GM18907 (cell line): ENCODE measurements at regions not wholly inside any gene's neighbourhood (a gene's known extent, or its start where the extent isn't known, plus 50 kb on each side); places are given as distances from the start of the nearest gene placed in this dataset.

Source experiments
- ATAC-seq: cut with Tn5 transposase; IDR thresholded peaks from one replicate; pipeline ENCODE4 v1.9.1; 2021; ENCODE audit warnings: mild to moderate bottlenecking, moderate library complexity; ENCODE audit not compliant: unreplicated experiment

DNA sequence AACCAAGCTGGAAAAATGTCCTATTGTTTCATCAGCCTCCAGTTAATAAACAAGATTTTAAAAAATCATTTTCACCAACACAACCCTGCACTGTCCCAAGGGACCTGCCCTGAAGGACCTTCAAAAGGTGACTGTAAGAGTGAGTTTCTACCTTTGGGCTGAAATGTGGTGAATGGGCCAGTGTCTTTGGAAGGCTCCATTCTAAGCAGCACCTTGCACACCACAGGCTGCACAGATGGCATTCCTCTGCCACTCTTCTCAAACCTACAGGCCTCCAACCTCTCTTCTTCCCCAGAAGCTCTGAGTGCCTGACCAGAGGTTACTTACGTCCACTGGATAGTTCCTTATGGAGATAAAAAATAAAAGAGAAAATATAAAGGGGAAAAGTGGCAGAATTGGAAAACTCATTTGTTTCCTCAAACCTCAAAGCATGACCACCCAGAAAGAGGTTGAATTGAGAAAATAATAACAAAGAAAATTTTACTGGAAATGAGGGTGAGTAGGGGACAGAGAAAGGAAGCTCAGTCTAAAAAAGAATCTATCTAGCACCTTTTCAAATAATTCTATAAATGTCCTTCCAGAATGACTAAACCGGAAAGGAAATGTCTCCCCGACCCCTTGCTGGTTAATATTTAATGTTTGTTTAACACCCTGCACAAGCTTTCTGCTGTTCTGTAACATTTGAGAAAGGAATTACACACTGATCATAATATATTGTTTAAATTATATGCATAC lies 175.7 kb downstream of the METTL4 start:
- peak; percentile 93 for ATAC-seq

DNA sequence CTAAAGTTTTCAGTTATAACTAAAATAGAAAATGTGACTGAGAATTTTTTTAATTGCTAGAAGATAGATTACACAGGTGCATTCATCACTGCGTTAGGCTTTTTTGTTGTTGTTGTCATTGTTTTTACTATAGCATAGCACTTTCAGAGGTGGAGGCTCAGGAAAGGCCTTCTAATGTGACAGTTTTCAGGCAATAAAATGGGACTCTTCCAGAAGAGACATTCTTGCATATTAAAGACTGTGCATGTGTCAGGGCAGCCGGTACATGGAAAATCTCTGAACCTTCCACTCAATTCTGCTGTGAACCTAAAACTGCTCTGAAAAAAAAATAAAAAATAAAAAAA lies 175.2 kb downstream of the METTL4 start:
- ATAC-seq = peak; percentile 51

DNA sequence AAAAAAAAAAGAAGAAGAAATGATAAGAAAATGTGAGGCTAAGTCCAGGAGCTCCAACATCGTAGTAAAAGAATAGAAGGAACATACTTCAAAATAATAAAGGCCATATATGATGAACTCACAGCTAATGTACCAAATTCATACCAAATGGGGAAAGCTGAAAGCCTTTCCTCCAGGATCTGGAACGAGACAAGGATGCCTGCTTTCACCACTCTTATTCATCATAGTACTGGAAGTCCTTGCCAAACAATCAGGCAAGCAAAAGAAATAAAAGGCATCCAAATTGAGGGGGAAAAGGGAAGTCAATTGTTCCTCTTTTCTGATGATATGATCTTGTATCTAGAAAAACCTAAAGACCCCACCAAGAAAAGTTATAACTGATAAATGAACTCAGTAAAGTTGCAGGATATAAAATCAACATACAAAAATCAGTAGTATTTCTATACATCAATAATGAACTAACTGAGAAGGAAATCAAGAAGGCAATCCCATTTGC lies 170.6 kb downstream of the METTL4 start:
- no peak for ATAC-seq

DNA sequence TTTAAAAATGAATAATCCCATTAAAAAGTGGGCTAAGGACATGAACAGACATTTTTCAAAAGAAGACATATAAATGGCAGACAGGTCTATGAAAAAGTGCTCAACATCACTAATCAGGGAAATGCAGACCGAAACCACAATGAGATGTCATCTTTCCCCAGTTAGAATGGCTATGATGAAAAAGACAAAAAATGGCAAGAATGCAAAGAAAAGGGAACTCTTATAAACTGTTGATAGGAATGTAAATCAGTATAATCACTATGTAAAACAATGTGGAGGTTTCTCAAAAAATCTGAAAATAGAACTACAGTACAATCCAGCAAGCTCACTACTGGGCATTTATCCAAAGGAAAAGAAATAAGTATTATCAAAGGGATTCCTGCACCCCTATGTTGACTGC lies 169.2 kb downstream of the METTL4 start:
- ATAC-seq = no peak

DNA sequence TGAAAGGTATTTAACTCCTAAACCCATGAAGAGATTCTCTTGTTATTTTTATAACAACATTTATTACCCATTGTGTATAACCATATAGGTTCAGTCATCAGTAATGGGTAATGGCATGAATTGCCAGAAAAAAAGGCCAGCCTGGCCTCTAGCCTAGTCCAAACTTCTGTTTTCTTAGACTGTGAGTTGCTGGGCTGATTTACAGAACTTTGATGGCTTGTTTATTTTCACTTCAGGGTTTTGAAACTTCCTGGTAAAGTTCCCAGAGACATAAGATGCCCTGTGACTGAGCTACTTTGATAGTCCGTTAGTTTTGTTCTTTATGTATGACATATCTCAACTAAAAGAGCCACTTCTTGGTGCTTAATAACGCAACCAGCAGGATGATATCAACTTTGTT lies 164.8 kb downstream of the METTL4 start:
- no peak for ATAC-seq

DNA sequence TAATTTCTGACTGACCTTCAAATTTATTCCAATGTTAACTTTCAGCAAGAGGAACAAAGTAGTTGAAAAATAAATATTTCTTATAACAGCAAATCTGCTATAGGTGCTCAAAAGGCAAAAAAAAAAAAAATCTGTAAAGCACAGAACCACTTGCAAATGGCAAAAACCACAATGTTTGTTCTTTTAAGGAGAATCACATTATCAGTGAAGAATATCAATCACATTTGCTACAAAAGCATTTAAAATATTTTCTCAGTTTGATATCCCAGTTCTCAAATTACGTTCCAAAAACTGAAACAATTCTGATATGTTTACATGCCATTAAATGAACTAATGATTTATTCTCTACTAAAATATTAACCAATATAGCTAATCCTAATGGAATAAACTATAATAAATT lies 163.3 kb downstream of the METTL4 start:
- no peak for ATAC-seq

DNA sequence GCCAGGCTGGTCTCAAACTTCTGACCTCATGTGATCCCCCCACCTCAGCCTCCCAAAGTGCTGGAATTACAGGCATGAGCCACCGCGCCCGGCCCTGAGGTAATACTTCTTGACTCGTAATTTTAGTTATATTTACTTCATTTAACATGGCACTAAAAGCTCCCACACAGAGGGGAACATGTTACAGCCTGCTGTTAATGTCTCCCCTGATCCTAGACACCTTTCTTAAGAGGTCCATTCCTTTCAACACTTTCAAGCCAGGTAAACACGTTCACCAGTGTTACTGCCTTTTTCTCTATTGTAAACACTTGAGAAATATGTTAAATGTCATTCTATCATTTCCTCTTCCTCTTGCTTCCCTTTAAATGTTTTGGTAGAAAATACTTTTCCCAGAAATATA lies 161.4 kb downstream of the METTL4 start:
- no peak for ATAC-seq

DNA sequence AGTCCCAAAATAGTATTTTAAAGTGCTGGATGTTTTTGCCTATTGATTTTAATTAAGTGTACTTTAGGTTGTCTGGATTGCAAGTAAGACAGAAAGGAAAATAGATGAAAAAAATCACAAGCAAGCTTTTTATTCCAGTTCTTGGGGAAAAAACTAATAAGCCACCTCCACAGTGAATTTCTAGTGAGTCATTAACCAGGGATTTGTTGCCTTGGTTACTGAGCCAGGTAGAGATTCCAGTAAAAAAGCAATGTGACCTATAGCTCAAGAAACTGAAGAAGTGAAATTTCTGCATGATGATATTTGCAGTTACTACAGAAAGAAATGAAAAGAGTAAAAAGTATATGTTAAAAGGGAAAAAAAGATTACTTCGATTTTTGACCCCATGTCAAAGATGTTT lies 160.6 kb downstream of the METTL4 start:
- ATAC-seq = no peak

DNA sequence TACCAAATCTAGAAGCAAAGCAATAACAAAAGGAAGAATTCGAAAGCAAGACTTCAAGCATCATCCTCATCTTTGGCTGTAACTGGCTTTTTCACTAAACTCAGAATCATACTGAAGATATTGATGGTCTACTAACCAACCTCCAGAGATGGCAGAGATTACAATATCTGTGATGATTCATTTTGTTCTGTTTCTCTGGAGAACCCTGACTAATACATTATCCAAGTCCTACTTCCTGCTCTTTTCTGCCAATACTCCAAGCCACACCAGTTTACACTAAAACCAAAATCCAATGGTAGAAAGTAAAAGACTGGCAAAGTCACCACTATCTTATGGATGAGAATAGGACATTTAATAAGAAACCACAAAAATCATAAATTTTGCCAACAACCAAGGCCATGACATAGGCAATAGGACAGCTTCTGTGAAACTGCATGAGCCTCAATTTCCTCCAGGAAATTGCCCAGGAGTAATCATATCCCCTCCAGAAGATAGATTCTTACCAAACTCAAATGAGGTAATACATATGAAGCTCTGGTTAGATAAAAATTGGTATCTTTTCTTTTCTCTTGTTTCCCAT lies 159.8 kb downstream of the METTL4 start:
- no peak for ATAC-seq

DNA sequence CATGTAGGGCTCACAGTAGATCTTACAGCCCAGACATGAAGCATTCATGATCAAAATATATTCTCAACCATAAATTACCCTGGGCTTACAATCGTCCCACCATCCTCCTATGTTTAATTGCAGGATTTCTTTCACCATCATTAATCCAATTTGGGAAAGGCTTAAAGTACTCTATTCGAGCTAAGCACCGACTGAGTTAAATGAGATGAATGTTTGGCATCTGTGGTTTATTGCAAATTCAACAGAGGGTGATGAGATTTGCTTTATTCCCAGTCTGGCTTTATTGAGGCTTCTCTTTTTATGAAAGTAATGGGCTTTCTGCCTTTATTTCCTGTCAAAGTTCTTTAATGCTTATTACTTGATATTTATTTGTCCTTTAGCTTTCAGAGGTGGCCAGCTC lies 159.0 kb downstream of the METTL4 start:
- ATAC-seq = no peak

DNA sequence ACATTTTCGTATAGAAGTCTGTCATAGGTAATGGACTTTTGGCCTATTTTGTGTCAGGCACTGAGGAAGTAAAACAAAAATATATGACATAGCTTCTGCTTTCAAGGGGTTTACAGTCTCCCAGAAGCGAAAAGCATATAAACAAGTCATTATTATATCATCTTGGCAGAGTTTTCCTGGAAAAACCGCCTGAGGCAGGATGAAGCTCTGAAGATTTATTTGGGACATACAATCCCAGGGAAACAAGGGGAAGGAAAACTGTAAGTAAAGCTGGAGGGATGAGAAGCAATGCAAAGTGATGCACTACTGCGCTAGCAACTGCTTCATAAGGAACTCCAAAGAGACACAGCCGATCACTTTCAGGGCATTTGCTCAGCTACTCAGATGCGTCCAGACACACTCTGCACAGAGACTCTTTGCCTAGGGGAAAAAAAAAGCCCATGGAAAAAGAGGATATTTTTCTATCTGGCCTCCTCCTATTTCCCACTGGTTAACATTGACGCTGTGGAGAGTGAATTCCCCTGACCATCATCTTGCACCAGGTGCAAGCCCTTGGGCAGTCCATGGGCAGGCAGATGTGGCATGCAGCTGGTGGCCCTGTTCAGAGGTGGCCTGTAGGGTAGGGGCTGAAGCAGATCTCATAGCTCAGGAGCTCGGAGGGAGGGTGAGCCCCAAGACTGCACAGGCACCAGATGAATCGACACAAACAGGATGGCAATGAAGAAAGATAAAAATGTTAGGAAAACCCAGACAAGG lies 158.1 kb downstream of the METTL4 start:
- no peak for ATAC-seq

DNA sequence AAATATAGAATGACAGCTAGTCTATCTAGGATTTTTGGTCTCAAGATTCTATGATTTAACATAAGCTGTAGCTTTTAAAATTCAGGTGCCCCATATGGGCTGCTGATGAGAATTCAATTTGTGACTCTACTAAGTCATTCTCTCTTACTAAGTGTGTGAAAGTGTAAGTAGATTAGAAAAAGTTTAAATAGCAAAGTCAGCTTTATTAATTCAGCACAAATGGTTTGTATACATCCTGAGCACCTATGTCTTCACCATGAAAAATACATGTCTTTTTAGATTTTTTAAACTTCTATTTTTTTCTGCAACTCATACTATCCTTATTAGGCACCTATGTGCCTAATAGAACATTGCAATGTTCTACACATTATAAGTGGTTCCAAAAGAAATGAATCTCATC lies 157.1 kb downstream of the METTL4 start:
- no peak for ATAC-seq

DNA sequence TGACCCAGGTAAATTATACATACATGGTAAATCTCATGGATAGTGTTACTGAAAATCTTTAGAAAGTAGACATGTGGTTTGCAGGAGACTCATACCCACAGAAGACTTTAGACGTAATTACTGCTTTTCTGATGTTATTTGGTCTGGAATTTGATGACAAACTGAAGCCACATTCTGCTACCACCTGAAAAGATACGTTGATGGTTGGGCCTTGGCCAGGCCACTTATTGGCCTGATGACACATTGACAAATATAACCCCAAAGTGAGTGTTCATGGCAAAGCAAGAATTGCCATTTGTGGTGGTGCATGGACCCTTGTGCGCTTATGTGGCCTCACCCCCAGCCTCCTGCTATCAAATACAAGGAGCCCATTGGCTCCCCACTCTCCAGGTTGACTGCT lies 155.6 kb downstream of the METTL4 start:
- no peak for ATAC-seq

DNA sequence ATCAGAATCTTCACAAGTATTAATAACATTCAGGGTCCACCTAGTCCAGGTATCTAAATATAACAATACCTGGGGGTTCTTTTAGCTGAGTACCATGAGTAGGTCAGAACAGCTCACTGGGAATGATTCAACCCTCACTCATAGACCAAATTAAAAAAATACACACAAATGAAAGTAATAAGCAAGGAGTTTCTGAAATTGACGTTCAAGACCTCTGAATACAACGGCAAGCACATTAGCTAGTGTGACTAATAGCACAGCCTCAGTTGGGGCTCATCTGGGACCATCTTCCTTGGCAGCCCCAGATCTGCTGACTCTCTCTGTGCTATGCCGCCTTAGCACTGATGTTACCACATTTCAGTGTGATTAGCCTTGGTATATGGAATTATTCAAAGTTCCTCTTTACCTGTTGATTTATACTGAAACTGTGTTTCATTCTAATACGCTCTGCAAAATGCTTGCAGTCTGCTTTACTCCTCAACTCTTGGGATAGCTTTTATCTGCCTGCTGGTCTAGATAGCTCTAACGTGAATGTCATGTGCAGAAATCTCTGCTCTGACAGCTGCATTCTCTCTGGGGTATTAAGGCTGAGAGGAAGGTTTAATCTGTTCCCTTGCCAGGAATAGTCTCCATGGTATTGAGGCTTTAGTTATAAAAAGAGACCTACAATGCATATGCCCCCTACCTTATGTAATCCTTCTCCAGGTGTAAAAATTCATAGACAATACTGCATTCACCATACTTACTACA lies 153.3 kb downstream of the METTL4 start:
- no peak for ATAC-seq

DNA sequence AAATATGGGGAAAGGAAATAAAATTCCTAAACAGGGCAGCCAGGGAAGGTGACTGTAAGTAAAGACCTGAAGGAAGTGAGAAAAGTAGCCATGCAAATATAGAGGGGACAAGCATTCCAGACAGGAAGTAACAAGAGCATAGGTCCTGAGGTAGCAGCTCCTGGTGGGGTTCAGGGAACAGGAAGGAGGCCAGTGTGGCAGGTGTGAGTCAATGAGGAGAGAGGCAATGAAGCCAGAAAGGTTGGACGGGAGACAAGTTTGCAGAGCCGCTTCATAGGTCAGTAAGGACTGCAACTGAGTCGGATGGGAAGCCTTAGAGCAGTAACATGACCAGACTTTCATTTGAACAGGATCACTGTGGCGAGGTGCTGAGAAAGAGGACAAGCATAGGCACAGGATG lies 150.9 kb downstream of the METTL4 start:
- no peak for ATAC-seq

DNA sequence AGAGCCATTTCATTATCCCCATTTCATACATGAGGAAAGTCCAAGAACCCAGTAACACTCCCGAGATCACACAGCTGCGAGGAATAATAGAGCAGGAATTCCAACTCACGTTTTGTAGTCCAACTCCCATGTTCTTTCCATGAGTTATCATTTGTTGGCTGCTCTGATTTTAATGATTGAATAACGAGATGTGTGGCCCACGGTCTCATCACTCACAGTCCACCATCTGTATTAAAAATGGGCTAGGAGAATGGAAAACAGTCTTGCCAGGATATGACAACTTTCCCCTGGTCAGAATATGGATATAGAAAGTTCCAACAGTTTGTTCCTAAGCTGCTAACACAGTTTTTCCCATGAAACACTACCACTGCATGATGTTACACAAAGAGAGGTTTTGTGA lies 147.5 kb downstream of the METTL4 start:
- no peak for ATAC-seq

DNA sequence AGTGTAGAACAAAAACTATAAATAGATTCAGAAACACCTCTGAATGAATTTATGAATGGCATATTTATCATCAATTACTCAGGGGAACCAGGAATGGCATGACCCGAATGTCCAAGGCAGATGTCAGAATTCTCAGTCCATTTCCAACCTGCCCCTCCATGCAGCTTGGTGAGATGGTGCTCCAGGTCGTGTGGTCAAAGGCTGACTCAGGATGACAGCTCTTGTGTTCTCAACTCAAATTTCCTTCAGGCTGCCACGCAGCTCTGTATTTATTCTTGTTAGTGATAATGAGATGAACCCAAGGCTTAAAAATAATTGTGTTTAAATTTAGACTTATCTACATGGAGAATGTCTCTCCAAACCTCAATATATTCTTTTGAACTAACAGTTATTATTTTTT lies 146.9 kb downstream of the METTL4 start:
- no peak for ATAC-seq

DNA sequence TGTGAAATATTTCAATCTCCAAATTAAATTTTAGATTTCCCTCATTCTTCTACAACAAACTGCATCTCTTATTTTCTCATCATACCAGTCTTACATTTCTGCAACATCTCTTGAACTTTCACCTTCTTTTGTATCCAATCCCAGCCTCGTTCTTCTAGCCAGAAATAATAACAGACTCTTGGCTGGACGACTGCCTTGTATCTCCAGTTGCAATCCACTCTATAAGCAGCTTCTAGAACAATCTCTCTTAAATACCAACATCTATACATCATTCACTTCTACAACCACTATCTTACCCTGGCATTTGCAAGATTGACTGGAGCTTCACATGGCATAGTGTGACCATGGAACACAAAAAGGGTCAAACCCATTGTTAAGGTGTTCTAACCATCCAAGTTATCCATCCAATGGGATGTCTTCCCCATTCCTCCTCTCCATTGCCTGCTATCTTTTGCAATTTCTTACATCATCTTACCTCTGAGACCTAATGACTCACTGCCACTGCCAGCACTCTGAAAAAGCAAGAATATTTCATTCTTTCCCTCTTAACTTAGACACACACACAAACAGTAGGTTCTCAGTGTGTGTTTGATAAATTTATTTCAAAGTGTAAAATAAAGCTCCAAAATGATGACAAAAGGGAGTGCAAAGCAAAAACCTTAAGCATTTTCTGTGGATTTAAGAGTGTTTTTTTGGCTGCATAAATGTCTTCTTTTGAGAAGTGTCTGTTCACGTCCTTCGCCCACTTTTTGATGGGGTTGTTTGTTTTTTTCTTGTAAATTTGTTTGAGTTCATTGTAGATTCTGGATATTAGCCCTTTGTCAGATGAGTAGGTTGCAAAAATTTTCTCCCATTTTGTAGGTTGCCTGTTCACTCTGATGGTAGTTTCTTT lies 145.6 kb downstream of the METTL4 start:
- no peak for ATAC-seq

DNA sequence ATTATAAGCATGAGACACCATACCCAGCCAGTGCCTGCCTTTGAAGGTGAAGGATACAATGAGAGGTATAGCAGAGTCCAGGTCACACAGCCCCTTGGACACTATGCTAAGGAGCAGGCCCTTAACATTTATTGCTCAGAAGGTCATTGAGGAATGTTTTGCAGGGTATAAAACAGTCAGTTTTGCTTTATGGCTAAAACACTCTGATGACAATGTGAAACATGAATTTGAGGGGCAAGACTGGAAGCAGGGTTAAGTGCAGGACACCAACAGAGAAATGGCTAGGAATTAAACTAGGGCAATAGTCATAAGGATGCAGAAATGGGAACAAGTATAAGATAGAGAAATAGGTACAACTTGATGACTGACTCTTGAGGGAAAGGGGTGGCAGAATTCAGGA lies 141.1 kb downstream of the METTL4 start:
- ATAC-seq = no peak

DNA sequence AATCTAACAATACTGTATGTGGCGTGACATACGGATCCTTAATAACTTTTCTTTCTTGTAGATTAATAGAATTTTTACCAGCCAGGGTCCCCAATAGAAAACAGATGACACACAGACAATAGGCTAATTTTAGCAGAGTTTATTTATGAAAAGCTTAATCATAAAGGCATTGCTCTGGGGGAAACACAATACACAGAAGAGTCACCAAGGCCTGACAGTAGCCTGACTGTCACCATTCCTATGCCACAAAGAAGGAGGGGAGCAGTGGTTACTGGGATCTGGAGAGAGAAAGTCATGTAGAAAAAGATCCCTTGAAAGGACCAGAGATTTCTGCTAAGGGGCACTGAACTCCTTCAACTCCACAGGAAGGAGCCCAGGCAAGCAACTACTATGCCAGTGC lies 139.5 kb downstream of the METTL4 start:
- ATAC-seq = no peak

DNA sequence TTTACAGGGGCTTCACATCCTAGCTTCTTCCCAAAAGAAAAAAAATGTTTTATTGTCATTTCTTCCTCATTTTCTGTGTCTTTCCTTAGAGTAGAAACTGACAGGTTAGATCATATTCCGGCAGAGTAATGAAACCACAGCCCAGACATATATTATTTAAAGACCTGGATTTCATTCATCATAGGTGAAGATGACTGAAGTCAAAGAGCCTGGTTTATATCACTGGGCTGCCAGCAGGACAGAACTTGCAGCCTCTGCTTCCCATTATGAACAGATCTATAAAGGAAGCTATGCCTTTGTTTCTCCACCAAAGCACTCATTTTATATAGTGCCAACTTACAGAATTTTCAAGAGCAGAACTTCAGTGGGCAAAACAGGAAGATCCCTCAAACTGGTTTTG lies 137.9 kb downstream of the METTL4 start:
- no peak for ATAC-seq
